ENCODE measurements at regions not wholly inside any gene's neighbourhood (a gene's known extent, or its start where the extent isn't known, plus 50 kb on each side); places are given as distances from the start of the nearest gene placed in this dataset.

DNA sequence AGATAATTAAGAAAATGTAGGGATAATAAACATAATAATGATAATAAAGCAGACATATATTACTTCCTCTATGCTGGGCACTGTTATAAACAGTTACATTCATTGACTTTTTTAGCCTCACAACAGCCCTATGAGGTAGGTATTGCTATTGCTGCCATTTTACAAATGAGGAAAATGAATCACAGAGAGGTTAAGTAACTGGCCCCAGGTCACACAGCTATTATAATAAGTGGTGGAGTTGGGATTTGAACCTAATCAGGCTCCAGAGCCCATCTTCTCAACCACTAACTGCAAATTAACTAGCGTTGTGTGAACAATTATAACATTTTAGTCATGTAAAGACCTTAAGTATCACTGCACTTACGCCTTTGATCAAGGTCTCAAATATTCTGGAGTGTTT lies 62.5 kb upstream of the PIK3CG start:
- no peak overlapping the region for H3K27ac ChIP-seq
- TF ChIP-seq, protein P1, sequence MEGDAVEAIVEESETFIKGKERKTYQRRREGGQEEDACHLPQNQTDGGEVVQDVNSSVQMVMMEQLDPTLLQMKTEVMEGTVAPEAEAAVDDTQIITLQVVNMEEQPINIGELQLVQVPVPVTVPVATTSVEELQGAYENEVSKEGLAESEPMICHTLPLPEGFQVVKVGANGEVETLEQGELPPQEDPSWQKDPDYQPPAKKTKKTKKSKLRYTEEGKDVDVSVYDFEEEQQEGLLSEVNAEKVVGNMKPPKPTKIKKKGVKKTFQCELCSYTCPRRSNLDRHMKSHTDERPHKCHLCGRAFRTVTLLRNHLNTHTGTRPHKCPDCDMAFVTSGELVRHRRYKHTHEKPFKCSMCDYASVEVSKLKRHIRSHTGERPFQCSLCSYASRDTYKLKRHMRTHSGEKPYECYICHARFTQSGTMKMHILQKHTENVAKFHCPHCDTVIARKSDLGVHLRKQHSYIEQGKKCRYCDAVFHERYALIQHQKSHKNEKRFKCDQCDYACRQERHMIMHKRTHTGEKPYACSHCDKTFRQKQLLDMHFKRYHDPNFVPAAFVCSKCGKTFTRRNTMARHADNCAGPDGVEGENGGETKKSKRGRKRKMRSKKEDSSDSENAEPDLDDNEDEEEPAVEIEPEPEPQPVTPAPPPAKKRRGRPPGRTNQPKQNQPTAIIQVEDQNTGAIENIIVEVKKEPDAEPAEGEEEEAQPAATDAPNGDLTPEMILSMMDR (conservative IDR thresholded peaks at IDR 0.05) = no peak
- TF ChIP-seq ZFX (IDR thresholded peaks at IDR 0.05) = no peak

DNA sequence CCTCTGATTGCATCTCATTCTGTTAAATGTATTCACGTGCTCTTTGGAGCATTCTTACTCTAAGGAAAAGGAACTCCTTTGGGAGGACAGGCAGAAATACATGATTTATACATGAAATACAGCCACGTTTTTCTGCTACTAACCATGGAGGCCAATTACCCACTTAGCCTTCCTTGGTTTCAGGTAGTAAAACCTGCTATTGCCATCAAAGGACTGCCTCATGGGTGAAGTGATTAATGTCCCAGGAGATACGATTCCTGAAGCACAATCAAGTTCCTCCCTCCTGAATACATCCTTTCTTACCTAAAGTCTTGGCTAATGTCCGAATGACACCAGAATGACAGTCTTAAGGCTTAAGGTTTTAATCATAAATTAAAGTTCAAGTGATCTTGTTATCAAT lies 58.5 kb upstream of the PIK3CG start:
- TF ChIP-seq, protein P1 (conservative IDR thresholded peaks at IDR 0.05) = no peak
- TF ChIP-seq ZFX (IDR thresholded peaks at IDR 0.05) = no peak
- H3K27ac ChIP-seq = no peak overlapping the region

DNA sequence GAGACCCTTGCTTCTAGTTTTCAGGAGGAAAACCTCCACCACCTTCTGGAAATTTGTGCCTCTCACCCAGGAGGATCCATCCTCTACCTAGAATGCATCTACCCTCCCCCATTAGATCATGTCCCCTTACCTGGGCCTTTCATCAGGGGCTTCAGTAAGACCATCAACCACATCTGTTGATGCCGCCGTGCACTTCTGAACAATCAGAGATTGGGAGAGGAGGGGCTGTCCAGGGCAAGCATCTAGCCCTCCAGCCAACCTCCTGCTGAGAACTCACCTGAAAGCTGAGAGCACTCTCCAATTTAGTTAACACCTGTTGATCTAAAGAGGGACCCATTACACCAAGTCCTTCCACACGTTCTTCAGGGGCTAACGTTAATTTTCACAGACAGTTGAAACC lies 57.6 kb upstream of the PIK3CG start:
- no peak overlapping the region for H3K27ac ChIP-seq
- TF ChIP-seq, protein P1 (conservative IDR thresholded peaks at IDR 0.05) = no peak
- TF ChIP-seq ZFX (IDR thresholded peaks at IDR 0.05) = no peak

DNA sequence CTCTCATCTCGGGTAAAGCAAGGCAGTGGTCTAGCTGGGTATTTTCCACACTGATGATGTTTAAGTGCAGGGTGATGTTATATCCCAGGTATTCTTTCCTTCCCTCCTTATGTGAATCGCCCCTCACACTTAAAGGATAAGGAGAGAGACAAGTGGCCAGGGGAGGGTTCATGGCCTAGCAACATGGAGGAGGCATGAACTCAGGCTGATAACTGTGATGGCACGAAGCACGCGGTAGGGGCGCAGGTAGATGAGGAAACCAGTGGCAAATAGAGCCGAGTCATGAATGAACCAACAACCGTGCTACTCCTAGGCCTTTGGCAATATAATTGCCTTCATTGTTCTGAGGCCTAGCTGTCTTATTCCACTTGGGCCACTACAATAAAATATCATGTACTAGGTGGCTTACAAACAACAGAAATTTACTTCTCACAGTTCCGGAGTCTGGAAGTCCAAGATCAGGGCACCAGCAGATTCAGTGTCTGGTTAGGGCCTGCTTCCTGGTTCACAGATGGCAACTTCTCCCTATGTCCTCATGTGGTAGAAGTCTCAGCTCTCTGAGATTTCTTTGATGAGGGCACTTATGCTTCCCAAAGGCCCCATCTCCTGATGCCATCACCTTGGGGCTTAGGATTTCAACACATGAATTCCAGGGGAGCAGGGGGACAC lies 56.0 kb upstream of the PIK3CG start:
- TF ChIP-seq, protein P1 (conservative IDR thresholded peaks at IDR 0.05) = no peak
- no peak for TF ChIP-seq ZFX (IDR thresholded peaks at IDR 0.05)
- H3K27ac ChIP-seq = no peak overlapping the region

DNA sequence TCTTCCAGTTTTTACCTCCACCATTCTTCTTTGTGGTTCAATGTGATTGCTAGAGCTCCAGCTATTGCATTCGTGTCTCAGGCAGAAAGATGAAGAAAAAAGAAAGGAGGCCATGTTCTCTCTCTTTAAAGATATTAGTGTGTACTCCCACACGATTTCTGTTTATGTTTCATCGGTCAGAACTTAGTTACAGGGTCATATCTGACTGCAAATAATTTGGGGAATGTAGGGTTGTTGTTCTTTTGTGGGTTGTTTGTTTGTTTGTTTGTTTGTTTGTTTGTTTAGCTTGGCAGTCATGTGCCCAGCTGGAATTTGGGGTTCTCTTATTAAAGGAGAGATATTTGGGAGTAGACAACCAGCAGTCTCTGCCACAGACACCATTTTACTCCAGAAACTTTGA lies 53.6 kb upstream of the PIK3CG start:
- TF ChIP-seq, protein P1 (conservative IDR thresholded peaks at IDR 0.05) = no peak
- no peak for TF ChIP-seq ZFX (IDR thresholded peaks at IDR 0.05)
- no peak overlapping the region for H3K27ac ChIP-seq

DNA sequence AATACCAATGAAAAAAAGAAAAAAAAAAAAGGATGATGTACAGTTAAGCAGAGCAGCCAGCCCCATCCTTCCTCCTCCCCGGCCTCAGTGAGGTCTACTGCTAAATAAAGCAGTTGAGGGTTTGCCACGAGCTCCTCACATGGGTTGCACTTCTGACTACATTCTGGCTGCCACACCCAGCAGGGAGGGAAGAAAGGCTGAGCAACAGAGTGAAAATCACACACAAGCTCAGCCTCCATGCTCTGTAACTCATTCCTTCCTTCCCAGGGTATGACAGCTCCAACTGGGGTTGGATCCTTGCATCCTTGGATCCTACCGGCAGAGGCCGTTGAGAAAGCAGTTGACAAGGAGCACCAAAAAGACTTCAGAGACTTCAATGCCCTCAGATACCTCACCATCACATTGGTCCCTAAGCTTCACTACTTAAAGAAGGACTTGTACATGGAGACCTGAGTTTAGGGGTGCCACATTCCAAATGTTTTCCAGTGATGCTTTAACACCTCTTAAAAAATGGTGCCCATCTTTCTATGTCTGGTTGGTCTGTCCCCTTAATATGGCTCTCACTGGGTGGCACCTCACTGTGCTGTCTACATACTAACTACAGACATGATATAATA lies 52.9 kb upstream of the PIK3CG start:
- H3K27ac ChIP-seq = no peak overlapping the region
- no peak for TF ChIP-seq ZFX (IDR thresholded peaks at IDR 0.05)
- TF ChIP-seq, protein P1 (conservative IDR thresholded peaks at IDR 0.05) = no peak

DNA sequence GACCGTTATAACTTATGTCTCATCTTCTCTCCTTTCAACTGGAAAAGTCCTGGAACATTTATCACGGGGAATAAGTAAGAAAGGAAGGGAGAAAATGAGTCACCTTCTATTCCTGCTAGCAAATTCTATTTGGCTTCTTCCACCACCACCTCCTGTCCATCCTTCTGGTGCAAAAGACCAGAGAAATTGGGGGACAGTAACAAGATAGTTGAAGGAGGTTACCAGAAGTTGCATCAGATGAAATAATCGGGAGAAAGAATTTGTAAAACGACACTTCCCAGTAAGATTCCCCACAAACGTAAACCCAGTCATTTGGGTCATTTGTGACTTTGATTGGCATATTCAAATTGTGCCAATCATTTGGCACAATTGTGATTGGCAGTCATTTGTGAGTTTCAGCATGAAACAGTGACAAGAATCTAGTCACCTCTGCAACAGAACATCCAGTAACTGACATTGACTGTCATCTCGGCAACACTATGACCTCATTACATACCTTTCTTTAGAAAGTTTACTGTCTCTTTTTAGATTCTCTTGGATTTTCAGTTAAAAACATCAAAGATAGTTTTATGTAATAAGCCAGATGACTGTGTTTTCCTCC lies 51.3 kb upstream of the PIK3CG start:
- H3K27ac ChIP-seq = no peak overlapping the region
- TF ChIP-seq, protein P1 (conservative IDR thresholded peaks at IDR 0.05) = no peak
- TF ChIP-seq ZFX (IDR thresholded peaks at IDR 0.05) = no peak
